Epidermal melanocyte (primary cell): ENCODE measurements at regions not wholly inside any gene's neighbourhood (a gene's known extent, or its start where the extent isn't known, plus 50 kb on each side); places are given as distances from the start of the nearest gene placed in this dataset.
"Not testable (repeated sequence)": the region's sequence is repeated elsewhere in the genome, so short reads cannot be mapped to it uniquely, and the experiment has no call there.

ENCODE experiments used
- DNase-seq: peaks from one replicate; pipeline ENCODE4 v3.0.0; 2011; ENCODE audit warnings: low spot score; ENCODE audit not compliant: insufficient read length

DNA sequence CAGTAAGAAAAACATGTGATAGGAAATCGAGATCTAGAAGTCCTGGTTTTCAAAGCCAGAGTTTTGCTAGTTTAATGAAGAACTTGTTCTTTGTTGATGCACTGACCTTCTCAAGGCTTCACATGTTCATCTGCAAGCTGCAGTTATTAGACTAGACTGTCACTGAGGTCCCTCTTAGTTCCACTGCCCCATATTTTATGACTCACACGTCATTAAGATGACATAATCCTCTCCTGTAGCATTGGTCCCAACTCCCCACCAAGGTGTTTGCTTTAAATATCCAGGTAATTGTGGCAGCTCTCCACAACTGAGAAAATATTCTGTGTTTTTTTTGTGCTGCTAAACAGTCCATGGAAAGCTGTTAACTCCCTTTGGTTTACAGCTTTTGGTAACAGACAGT lies 149.7 kb downstream of the MREG start:
- DNase-seq: no peak

DNA sequence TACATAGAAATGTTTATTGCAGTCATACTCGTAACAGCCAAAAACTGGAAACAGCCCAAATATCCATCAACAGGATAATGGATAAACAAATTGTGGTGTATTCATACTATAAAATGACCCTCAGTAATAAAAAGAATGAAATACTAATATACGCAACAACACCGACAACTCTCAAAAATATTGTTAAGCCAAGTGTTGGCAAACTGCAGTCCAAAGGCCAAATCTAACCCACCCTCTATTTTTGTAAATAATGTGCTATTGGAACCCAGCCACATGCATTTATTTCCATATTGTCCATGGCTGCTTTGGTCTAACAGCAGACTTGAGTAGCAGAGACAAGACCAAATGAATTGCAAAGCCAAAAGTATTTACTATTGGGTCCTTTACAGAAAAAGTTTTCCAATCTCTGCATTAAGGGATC lies 151.0 kb downstream of the MREG start:
- no peak for DNase-seq

DNA sequence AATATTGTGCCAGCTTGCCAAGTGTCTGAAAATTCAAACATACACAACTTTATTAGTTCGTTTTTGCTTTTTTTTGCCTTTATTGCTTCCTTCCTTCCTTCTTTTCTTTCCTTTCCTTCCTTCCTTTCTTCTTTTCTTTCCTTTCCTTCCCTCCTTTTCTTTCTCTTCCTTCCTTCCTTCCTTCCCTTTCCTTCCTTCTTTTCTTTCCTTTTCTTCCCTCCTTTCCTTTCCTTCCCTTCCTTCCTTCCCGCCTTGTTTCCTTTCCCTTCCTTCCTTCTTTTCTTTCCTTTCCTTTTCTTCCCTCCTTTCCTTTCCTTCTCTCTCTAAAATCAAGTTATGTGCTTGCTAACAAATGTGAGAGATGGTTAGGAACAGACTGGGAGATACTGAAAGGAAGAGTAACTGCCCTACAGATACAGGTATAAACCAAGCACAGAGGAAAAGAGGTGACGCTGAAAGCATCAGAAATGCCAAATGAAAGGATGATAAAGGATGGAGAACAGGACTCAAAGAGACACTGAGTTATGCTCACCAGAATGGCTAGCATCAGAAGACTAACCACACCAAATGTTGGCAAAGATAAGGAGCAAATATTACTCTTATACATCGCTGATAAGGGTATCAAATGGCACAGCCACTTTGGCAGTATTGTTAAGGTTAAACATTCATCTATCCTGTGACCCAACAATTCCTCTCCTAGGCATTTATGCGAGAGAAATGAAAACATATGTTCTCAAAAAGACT lies 151.6 kb downstream of the MREG start:
- DNase-seq: no peak

DNA sequence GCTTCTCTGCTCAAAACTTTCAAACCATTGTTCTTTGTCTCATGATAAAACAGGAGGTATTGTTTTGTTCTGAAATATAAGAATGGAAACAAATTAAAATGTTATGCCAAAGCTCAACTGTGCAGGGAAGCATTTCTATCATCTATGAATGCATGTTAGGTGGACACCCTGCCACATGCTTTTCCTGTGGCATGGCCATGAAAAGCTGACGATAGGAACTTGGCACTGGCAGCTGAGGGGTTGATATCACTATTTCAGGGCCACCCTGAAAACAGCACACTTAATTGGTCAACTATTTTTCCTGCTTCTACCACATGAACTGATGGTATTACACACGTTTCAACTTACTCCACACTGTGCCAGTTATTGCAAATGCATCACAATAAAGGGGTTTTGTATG lies 157.3 kb downstream of the MREG start:
- DNase-seq: no peak

DNA sequence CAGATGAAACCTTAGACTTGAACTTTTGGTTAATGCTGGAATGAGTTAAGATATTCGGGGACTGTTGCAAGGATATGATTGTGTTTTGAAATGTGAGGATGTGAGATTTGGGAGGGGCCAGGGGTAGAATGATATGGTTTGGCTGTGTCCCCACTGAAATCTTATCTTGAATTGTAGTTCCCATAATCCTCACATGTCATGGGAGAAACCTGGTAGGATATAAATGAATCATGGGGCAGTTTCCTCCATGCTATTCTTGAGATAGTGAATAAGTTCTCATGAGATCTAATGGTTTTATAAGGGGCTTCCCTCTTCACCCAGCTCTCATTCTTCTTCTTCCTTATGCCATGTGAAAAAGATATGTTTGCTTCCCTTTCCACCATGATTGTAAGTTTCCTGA lies 158.0 kb downstream of the MREG start:
- not testable (repeated sequence) for DNase-seq

DNA sequence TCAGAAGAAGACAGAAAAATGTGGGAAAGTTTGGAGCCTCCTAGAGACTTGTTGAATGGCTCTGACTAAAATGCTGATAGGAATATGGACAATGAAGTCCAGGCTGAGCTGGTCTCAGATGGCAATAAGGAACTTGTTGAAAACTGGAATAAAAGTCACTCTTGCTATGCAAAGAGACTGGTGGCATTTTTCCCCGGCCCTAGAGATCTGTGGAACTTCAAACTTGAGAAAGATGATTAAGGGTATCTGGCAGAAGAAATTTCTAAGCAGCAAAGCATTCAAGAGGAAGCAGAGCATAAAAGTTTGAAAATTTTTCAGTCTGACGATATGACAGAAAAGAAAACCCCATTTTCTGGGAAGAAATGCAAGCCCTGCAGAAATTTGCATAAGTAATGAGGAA lies 159.3 kb downstream of the MREG start:
- no peak for DNase-seq

DNA sequence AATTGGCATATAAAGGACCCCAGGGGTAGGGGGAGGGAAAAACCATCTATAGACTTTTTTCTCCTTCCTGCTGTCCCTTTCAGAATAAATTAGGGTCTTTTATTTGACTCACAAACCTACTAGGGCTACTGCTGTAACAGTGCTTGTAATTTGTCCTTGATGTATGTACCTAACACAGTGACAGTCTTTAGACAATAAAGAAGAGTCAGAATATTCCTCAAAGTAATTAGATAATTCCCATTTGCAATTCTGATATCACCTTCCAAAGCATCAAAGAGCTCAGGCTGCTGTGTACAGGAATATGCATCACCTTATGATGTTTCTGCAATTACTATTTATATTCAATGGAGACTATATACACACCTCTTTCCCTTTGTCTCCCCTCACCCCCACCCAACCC lies 161.7 kb downstream of the MREG start:
- DNase-seq: no peak

DNA sequence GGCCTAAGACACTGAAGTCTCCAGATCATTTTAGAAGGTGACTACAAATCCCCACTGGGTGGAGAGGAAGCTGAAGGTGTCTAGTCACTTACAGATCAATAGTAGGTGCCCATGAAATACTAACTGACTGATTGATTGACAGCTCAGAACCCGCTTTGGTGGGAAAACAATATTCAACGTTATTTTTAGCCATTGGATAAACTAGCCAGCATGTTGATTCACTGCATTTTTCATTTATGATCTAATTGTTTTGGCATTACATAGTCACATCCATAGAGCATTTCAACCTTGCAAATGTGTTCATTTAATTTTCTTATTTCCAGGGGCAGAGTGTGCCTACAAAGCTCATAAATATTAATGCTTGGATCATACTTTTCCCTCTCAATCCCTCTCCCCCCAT lies 162.3 kb downstream of the MREG start:
- peak; percentile 23 for DNase-seq

DNA sequence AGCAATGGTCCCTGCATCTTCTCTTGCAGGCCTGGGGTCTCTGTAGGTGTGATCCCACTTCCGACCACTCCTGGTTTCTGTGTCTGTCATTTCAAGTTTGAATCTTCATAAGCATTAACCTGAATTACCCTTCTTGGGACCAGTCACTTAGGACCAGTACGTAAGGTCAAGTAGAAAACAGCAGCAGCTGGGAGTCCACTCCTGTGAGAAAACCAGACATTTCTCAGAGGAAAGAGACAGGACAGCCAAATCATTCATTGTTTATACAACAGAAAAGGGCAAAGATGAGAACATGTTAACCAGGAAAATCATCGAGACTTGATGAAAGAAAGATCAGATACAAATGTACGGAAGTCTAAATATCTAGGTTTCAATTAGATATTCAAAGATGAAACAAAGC lies 163.0 kb downstream of the MREG start:
- DNase-seq: no peak

DNA sequence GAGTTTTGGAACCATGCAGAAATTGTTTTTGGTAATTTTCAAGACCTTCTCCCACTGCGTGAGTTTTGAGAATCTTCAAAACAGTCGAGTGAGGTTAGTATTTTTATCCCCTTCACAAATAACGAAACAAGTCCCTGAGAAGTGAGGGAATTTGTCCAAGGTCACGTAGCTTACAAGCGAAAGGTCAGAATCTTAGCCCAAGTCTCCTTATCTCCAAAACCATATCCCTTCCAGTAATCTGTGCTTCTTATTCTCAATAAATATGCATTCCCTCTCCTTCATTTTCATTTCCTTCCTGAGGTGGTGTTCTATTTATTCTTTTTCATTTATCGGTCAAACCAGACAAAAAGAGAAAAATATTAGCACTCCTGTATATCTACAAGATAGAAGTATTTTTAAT lies 163.6 kb downstream of the MREG start:
- DNase-seq: no peak

DNA sequence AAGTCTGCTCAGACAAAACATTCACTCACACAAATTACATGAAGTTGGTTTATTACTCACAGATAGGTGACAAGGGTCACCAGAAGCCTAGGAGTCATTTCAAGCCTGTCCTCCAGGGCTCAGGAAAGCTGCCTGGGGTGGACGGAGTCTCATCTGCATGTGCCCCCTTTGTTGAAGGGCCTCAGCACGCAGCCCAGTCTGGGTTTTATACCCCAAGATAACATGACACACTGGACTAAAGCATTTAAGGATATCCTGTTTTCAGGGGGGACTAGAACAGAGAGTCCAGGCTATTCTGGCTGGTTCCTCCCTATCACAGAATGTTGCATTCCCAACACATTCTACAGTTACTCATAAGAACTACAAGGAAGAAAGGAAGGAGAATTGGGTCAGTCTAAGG lies 164.7 kb downstream of the MREG start:
- no peak for DNase-seq

DNA sequence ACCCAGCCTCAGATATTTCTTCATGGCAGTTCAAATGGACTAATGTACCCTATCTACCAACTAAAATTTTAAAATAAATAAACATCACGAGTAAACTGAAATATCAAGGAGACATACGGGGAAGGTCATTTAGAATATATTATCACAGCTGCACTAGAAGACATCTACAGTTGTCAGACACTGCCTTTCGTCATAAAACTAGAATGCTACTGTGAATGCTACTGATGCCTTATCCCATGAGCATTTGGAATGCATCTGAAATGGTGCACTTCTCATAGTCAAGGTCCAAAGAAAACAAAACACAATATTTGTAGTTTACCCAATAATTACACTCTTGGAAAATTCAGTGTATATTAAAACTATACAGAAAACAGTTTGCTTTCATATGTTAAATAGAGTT lies 165.2 kb downstream of the MREG start:
- DNase-seq: no peak

DNA sequence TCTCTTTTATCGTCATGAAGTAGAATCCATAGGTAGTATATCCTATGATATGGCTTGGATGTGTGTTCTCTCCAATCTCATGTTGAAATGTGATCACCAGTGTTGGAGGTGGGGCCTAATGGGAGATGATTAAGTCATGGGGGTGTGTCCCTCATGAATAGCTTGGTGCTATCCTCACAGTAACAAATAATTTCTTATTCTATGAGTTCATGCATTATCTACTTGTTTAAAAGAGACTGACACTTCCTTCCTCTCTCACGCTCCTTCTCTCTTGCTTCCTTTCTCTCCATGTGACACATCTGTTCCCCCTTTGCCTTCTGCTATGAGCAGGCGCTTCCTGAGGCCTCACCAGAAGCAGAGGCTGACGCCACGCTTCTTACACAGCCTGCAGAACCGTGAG lies 165.6 kb downstream of the MREG start:
- no peak for DNase-seq

DNA sequence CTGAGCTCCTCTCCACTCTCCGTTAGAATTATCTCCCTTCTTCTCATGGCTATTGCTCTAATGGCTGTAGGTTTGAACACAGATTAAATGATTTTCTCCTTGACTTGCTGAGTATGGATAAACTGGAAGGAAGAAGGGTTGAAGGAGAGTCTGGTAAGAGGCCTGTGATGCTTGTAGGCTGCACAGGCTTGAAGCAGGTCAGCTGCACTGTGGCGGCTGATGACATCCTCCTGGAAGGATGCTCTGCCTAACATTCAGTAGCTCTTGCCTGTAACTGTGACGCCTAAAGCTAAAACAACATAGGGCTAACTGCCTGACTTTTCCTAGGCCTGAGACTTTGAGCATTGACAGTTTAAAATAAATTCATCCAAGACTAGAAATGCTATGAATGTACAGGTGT lies 166.3 kb downstream of the MREG start:
- no peak for DNase-seq

DNA sequence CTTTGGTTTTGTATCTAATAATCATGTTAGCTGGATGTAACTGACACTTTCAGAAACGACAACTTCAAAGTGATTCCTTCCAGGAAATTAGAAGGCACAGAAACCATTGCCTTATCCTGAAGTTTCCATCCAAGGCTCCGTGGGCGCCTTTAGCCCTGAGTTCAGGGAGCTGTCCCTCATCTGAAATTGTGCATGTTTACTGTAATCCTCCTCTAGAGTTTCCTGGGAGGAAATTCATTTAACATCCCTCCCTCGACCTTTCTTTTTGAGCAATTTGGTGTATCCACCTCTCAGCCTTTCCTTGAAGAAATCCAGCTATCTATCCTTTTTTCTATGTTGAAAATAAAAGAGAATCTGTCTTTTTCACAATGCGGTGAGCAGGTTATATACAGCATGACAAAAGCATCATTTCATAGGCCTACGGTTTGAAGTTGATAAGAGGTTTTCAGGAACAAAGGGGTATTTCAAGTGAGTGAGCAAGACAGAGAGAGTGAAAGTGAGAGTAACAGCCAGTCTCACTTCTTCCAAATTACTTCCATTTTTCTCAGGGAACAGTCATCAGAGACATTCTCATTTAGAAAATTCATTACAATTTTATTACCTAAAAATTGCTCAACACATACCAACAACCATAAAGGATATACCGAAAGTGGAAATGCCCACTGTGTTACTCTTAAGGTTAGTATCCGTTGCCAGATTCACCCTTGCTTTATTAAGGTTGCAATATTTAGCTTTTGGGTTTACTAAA lies 167.3 kb downstream of the MREG start:
- no peak for DNase-seq

DNA sequence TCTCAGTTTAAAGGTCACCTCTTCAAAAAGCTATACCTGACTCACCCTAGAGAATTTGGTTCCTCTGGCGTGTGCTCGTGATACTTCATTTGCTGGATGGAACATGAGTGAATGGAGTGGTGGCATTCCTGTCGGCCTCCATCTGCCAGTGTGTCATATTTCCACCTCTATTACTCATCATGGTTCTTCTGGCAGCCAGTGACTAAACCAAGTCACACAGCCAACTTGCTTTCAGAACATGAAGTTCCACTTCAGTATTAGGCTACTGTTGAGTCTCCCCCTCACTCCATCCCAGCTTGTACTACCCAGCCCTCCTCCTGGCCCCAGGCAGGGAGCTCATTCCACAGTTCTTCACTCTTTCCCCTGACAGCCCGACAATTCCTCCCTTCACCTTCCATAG lies 169.8 kb downstream of the MREG start:
- DNase-seq: no peak

DNA sequence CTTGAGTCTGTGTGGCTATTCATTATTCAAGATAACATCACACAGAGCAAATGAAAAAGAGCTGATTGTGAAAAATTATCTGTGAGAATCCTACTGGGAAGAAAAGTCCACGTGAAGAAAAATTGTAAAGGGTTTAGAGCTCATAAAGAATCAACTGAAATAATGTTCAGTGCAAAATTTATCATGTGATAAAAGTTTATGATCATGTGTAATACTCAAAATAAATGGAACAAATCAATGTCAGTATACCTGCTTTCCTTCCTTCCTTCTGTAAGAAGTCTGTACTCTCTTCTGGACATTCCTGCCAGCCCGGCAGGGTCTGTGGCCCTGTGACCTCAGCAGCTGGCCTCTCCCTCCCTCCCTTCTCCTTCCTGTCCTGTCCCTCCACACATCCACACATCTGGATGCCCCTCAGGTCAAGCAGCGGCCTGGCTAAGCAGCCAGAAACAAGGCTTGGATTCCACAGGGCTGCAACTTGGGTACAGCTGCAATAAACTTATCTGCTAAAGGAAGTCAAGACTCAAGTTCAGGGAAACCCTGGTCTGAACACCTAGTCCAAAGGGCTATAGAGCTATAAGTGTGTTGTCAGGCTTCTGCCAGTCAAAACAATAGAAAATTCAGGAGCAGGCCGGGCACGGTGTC lies 172.1 kb downstream of the MREG start:
- no peak for DNase-seq

DNA sequence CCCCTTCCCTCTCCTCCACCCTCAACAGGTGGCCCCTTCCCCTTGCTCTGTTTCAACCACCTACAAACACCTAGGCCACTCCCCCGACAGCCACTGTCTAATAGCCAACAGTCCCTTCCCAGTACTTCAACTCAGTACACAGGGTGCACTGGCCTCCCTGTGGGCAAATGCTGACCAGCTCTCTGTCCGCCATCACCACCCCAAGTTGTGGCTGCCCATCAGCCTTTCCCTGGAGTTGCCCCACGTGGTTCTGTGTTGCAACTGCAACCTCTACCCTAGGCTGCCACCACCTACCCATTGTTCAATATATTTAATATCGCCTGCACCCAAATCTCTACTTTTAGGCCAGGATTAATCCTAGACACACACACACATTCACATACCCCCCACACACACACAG lies 173.5 kb downstream of the MREG start:
- DNase-seq: no peak

DNA sequence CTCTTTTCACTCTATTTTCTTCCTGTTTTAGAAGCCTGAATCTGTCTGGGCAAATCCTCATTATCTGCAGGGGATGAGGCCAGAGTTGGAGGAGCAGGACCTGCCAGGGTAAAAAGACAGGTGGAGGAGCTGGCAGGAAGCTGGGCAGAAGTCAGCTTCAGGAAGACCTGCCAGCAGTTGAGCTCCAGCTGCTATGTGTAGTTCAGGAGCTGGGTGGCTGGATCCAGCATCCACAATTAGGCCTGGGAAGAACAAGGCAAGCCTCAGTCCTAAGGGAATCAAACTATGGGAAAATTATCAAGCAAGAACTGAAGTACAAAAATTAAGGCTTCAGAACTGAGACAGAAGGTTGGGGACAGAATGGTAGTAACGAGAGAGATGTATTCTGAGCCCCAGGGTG lies 174.0 kb downstream of the MREG start:
- DNase-seq: no peak

DNA sequence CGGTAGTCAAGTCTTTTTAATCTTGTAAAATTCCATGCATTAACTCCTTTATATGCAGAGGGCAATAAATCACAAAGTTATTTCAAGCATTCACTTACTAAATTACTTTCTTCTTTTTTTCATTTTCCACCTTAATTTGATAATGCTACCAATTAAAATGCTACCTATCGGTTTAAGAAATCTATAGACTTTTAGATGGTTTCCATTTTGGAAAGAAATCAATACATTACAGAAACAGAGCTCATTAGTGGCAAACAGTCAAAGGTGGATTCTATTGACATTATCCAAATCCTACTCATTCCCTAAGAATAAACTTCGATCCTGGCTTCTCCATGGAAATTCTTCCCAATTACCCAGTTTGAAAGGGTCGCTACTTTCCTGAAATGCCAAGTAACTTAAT lies 176.5 kb downstream of the MREG start:
- DNase-seq: no peak

DNA sequence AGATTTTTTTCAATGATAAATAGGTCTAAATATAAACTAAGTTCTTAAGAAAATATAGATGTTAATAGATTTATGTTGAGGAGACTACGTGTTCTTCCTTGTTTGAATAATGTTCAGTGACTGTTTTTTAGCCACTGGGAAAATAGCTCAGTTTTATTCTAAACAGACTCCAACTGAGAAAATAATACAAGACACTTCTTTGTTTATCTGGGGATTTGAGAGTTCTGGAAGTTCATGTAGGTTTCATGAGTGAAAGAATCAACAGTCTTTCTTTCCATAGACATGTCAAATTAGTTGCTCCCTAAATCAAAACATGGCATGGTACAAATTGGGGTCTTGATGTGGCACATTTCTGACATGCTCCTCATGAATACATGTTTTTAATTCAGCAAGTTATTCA lies 177.7 kb downstream of the MREG start:
- no peak for DNase-seq

DNA sequence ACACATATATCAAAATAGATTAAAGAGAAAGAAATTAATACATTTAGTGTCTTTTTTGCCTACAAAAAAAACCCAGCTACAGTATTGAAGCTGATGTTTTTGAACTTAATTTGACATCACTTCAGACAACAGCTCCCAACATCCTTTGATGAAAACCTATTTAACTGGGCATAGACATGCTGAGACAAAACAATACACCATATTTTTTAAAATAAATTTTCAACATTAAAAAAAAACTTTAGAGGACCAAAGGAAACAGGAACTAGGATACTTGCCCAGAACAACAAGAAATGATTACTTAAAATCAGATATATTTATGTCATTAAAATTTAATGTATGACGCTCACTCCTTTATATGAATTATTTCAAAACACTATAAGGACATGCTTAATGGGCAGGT lies 178.1 kb downstream of the MREG start:
- DNase-seq: no peak
